ENCODE measurements at regions not wholly inside any gene's neighbourhood (a gene's known extent, or its start where the extent isn't known, plus 50 kb on each side); places are given as distances from the start of the nearest gene placed in this dataset.

GRCh38 chr18:52175406-52175805 lies 164.6 kb upstream of the DCC start:
- TF ChIP-seq POLR2AphosphoS5 (IDR thresholded peaks at IDR 0.05; ENCODE audit: low read depth, low read length) (no peak), TAF1 (IDR thresholded peaks at IDR 0.05; ENCODE audit: borderline replicate concordance, insufficient read depth, low read length) (no peak), SIN3A (IDR thresholded peaks at IDR 0.05; ENCODE audit: borderline replicate concordance, insufficient read depth, low read length) (no peak)

Measured in PFSK-1 (cell line).